HG03571 (cell line): ENCODE measurements at regions not wholly inside any gene's neighbourhood (a gene's known extent, or its start where the extent isn't known, plus 50 kb on each side); places are given as distances from the start of the nearest gene placed in this dataset.

Experiments used
- ATAC-seq: cut with Tn5 transposase; IDR thresholded peaks from one replicate; pipeline ENCODE4 v1.9.1; 2021; ENCODE audit not compliant: unreplicated experiment

- no peak for ATAC-seq
Measured at GRCh38 chr9:107431461-107431860, 58.1 kb downstream of the KLF4 start.

DNA sequence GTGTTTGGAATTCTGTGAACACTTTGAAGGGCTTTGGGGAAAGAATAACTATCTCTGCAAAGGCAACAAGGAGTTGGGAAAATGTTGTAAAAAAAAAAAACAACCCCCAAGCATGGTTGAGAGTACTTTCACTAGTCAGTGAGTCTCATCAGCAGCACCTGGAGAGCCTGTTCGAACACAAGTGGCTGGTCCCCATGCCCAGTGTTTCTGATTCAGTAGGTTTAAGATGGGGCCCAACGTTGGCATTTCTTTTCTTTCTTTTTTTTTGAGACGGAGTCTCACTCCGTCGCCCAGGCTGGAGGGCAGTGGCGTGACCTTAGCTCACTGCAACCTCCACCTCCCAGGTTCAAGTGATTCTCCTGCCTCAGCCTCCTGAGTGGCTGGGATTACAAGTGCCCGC, 59.5 kb downstream of the KLF4 start:
- no peak for ATAC-seq

DNA sequence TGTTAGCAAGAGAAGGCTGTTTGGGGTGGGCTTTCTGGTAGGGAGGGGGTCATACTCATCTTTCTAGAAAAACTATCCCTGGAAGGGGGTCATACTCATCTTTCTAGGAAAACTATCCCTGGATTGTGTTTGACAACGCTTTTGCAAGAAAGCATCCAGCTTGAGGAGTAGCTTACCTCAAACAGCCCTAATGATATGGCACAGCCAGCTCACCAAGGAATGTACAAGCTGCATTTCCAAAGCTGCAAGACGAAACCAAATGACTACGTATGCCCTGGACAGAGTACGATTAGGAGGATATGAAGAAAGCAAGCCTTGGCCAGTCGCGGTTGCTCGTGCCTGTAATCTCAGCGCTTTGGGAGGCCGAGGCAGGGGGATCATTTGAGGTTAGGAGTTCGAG, 63.4 kb downstream of the KLF4 start:
- ATAC-seq: no peak

DNA sequence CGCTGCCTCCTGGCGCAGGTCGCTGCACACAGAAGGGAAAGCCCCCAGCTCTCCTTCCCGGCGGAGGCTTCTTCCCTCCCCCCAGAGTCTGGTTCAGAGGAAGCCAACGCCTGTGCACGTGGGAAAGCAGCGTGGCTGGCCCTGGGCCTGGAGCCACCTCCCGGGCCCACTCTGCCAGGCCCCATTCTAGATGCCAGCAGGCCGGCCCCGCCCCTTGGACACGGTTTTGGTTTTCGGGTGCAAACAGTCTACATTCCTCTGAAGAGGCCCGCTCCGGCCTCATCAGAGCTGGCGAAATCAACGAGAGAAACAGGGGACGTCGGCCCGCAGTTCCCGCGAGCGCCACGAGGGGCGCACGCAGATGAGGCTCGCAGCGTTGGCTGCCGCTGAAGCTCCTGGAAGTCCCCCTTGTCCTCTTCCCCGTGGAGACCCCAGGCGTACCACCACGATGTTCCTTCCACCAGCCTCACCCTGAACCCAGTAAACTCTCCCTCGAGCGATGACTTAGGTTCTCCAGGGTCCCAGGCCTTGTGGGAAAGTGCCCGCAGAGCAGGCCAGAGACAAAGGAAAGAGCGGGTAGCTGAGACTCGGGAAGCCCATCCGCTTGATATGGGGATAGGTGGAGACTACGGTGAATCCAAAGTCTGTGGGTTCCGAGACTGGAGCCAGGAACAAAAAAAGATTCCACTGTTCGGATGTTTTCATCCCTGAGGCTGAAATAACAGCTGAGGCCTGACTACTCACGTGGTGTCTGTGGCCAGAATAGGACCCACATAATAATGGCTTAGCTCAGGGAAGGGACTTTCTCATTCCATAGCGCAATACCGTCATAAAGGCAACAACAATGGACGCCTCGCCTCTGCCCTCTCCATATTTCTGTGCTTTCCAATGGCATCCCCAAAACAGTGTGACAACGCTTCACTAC, 64.2 kb downstream of the KLF4 start:
- peak; percentile 86 for ATAC-seq

GRCh38 chr9:107423540-107423939, 66.0 kb downstream of the KLF4 start:
- no peak for ATAC-seq

DNA sequence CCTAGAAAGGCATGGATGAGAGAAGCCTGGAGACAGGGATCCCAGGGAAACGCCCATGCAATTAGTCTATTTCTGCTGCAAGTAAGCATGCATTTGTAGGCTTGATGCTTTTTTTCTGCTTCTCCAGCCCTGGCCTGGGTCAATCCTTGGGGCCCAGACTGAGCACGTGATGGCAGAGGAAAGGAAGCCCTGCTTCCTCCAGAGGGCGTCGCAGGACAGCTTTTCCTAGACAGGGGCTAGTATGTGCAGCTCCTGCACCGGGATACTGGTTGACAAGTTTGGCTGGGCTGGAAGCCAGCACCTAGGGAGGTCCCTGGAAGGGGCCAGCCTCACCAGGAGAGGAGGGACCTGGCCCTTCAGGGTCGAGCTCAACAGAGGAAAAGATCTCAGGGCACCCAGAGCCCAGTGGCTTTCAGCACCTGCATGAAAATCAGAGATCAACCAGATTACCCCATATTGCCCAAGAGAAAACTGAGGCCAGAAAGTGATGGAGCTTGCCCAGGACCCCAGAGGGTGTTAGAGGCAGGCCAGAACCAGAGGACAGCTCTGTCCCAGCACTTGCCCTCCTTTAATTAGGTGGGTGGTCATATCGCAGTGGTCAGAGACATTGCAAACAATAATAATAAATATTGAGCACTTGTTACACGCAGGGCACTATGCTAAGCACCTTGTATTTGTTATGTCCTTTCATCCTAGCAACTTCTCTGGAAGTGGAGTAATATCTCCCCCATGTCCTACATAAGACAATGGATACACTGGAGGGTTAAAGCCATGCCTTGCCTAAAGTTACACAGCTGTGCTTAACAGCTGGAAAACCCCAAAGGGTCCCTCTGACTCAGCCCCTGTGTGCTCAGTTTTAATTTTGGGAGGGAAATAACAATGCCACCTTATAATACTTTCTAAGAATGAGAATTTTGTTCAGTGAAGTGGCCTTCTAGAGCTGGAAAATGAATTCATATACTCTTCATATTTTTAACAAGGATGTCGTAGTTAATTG, 67.1 kb downstream of the KLF4 start:
- no peak for ATAC-seq

GRCh38 chr9:107410420-107410819, 79.1 kb downstream of the KLF4 start:
- no peak for ATAC-seq

- ATAC-seq: no peak
Measured at GRCh38 chr9:107409581-107410389, 79.8 kb downstream of the KLF4 start.

GRCh38 chr9:107407675-107408074, 81.9 kb downstream of the KLF4 start:
- no peak for ATAC-seq

- ATAC-seq: no peak
Measured at GRCh38 chr9:107405511-107405910, 84.1 kb downstream of the KLF4 start.

DNA sequence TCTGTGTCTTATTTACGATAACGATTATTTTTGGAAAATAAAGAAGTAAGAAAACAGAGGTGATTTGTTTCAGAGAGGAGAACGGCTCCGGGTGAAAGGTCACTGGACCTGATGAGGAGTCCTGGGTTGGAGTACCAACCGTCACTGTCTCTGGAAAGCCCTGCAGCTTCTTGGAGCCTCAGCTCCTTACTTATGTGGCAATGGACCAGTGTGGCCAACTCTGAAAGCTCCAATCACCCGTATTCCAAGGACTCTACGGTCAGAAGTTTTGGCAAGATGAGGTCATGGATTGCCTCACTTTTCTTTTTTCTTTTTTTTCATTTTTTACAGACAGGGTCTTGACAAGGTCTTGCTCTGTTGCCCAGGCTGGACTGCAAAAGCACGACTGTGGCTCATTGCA, 84.8 kb downstream of the KLF4 start:
- no peak for ATAC-seq

DNA sequence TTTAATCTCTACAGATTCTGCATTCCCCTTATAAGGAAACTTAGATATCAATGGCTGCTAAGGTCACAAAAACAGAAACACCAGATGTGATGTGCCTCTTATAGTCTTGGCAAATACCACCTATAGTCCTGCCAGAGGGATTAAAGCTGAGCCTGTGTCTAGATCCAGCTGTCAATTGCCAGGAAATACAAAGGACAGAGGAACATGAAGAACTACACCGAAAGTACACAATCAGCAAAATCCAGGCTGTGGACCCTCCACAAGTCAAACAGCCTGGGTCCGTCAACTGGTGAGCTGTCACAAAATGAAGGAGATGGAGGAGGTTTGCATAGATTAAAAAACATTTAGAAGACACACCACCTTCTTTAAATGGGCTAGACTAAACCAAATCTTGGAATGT, 85.4 kb downstream of the KLF4 start:
- ATAC-seq: no peak

DNA sequence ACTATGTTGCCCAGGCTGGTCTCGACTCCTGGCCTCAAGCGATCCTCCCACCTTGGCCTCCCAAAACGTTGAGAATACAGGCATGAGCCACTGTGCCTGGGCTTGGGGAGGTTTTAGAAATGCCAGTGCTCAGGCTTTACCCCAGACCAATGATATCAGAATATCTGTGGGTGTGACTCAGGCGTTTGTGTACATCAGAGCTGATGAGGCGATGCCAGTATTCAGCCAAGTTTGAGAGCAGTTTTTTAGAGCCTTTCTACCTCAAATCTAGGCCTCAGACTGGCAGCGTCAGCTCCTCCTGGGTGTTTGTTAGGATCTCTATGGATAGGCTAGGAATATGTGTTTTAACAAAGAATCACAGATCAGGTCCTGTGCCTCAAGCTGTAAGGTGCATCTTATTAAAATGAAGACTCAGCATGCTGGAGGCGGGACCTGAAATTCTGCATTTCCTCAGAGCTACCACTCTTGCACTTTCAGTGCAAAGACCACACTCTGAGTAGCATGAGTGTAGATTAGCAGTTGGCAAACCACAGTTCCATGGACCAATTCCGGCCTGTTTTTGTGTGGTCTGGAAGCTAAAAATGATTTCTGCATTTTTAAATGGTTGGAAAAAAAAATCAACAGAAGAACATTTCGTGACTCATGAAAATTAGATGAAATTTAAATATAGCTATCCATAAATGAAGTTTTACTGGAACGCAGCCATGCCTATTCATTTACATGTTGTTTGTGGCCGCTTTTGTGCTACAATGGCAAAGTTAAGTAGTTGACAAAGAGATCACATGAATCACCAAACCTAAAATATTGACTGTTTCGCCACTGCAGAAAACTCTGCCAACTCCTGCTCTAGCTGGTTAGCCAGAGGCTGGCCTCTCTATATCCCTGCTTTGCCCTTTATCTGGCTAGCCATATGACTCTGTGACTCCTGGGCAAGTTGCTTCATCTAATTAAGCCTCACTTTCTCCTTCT, 92.2 kb downstream of the KLF4 start:
- ATAC-seq: no peak

- ATAC-seq: no peak
Measured at GRCh38 chr9:107394264-107394663, 95.3 kb downstream of the KLF4 start.

- no peak for ATAC-seq
Measured at GRCh38 chr9:107390778-107391177, 98.8 kb downstream of the KLF4 start.

DNA sequence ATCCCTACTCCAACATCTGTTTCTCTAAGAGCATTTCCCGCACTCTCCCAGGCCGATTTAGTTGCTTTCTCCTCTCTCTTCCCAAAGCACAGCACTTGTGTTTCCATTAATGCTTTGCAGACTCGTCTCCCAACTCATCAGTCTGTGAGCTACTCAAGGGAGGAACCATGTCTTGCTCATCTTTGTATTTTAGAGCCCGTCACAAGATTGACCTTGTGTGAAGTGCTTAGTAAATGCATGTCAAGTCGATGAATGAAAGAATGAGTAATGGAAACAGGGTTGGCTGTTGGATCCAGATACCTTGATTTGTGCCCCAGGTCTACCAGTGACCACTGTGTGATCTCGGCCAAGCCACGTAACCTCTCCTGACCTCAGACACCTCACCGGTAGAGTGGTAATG, 99.3 kb downstream of the KLF4 start:
- ATAC-seq: no peak

DNA sequence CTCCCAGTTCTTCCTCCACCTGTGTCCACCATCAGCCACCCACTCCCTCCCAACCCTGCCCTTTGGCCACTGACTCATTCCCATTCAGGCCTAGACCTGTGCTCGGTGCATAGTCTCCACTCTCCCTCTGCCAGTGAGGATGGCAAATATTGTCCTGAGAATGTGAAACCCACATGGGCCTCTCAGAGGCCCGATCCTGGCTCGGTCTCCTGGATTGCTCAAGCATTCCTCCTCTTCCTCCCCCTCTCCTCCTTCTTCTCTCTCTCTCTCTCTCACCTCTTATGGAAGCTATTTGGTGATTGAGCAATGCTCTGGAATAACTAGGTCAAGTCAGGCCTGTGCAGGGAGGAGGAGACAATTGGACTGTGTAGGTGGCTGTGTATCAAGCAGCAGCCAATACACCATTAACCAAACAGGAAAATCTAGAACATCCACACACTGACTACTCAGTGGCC, 99.9 kb downstream of the KLF4 start:
- ATAC-seq: no peak

DNA sequence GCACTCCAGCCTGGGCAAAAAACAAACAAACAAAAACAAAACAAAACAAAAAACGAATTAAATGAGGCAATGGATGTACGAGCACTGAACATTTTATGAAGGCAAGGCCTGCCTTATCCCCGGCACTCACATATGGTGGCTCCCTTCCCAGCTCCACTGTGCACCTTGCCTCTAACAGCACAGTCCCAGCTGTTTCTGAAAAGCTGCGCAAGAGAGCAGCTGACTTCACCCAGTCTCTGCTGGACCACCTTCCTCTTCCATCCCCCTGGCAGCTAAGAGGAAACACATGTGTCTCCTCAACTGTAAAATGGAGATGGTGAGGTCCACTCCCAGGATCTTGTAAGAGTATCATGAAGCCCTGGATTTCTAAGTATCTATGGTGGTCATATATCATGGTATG, 100.7 kb downstream of the KLF4 start:
- ATAC-seq: no peak

GRCh38 chr9:107387409-107387808, 102.2 kb downstream of the KLF4 start:
- ATAC-seq: no peak

DNA sequence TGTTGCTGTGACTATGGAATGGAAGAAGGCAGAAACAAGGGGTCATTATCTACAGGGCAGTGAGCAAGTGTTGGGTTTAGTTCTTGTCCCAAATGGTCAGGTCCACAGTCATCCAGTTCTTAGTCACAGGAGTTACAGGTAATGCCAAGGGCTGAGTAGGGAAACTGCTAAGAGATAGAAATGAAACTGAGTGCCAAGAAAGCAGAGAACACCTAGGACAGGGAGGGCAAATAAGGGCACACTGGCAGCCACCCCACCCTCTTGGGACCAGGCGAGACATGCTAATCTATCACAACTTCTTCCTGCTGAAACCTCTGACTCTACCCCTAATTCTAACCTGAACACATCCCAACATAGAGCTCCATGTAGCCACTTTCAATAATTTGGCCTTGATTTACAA, 103.2 kb downstream of the KLF4 start:
- ATAC-seq: no peak
